ENCODE measurements at regions not wholly inside any gene's neighbourhood (a gene's known extent, or its start where the extent isn't known, plus 50 kb on each side); places are given as distances from the start of the nearest gene placed in this dataset.

DNA sequence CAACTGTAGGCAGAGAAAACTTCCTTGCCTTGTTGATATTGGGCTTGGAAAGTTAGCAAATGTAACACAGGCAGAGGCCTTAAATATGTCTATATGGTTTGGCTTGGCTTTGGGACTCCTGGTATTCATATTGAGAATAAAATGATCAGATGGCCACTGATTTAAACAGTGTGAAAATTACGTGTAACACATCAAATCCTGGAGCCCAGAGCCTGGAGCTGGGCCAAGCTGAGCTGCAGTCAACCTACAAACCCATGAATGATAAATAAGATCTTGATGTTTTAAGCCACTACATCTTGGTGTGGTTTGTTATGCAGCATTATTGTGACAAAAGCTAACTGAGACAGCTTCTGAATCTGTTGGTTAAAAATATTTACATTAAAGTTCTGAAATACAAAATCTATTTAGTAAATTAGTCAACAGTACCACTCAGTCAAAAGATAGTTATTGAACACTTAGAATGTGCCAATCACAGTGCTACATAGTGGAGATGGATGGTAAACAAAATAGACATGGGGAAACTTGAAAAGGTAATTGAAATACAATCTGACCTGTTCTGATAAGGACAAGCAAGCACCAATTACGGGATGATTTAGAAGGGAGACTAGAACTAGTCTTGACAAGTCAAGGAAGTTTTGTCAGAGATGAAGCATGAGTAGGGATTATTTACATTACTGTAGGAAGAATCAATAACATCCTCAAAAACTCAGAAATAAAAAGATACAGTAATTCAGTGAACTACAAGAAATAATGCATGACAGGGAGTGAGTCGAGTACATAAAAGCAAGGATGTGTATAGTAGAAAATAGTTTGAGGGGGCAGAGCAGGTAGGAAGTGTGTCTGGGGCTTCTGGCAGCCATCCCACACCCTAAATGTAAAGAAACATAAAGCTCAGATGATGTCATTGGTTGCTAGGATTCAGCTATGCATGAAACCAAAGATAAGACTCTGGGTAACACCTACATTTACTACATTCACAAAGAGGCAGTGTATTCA is 157.7 kb downstream of the HNMT start:
- H3K79me1 ChIP-seq (ENCODE audit: insufficient read depth, low read depth, low read length, poor library complexity, severe bottlenecking): no peaks in the 10 kb centered on the region
- no peaks in the 10 kb centered on the region for H3K23me2 ChIP-seq (ENCODE audit: insufficient read length, low read depth, low read length, poor library complexity, severe bottlenecking)
- no peaks in the 10 kb centered on the region for H4K20me1 ChIP-seq (ENCODE audit: control insufficient read depth, insufficient read depth, insufficient read length)
- Mint-ChIP-seq H3K4me3 (no peak overlapping the region), H3K4me1 (peaks cover 15% of the 10 kb centered on the region in 2 experiments), H3K9me3 (no peaks in the 10 kb centered on the region), H3K27me3 (ENCODE audit: low read depth) (no peaks in the 10 kb centered on the region), H3K27ac (no peak overlapping the region), H3K36me3 (ENCODE audit: insufficient read depth in 1 of 3, low read depth in 3 of 3) (no peaks in the 10 kb centered on the region; a peak in 1 of 7 replicates)
- no peak overlapping the region for H2BK20ac ChIP-seq (ENCODE audit: low read depth, low read length, poor library complexity, severe bottlenecking)
- no peak overlapping the region for H3K4me2 ChIP-seq (ENCODE audit: insufficient read depth, insufficient read length, low read length)
- no peak overlapping the region for H3K27ac ChIP-seq (ENCODE audit: insufficient read length, low read depth, low read length)
- H4K91ac ChIP-seq (ENCODE audit: insufficient read length, low read depth, low read length): no peak overlapping the region
- no peak overlapping the region for H3T11ph ChIP-seq (ENCODE audit: low read length)
- H3K18ac ChIP-seq (ENCODE audit: insufficient read length, low read depth, low read length): no peak overlapping the region
- WGBS (ENCODE audit: extremely low coverage, insufficient read length, low lambda C conversion rate): no CpG with 5 or more reads among the region's 3 CpGs
- no peak for DNase-seq
- no peaks in the 10 kb centered on the region for H3K79me2 ChIP-seq (ENCODE audit: insufficient read depth, low read length)
- no peak overlapping the region for H2AFZ ChIP-seq (ENCODE audit: low read length)
- no peak overlapping the region for H4K5ac ChIP-seq (ENCODE audit: insufficient read length, low read depth, low read length)
- H3K9me3 ChIP-seq (ENCODE audit: control insufficient read depth, low read depth, low read length): no peaks in the 10 kb centered on the region
- no peak overlapping the region for H4K8ac ChIP-seq (replicated peaks; ENCODE audit: insufficient read length, low read depth, low read length)
- TF ChIP-seq, protein P1, sequence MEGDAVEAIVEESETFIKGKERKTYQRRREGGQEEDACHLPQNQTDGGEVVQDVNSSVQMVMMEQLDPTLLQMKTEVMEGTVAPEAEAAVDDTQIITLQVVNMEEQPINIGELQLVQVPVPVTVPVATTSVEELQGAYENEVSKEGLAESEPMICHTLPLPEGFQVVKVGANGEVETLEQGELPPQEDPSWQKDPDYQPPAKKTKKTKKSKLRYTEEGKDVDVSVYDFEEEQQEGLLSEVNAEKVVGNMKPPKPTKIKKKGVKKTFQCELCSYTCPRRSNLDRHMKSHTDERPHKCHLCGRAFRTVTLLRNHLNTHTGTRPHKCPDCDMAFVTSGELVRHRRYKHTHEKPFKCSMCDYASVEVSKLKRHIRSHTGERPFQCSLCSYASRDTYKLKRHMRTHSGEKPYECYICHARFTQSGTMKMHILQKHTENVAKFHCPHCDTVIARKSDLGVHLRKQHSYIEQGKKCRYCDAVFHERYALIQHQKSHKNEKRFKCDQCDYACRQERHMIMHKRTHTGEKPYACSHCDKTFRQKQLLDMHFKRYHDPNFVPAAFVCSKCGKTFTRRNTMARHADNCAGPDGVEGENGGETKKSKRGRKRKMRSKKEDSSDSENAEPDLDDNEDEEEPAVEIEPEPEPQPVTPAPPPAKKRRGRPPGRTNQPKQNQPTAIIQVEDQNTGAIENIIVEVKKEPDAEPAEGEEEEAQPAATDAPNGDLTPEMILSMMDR (conservative IDR thresholded peaks at IDR 0.05): no peak
- H2AK5ac ChIP-seq (ENCODE audit: insufficient read length, low read length): no peak overlapping the region
- no peak overlapping the region for H2BK120ac ChIP-seq (ENCODE audit: low read depth, low read length, poor library complexity, severe bottlenecking)
- H2BK12ac ChIP-seq (ENCODE audit: insufficient read length, low read depth, low read length): no peak overlapping the region
- H3K14ac ChIP-seq (ENCODE audit: insufficient read depth, low read length): no peak overlapping the region
- H3K4ac ChIP-seq (ENCODE audit: low read depth, low read length): no peak overlapping the region
- no peak overlapping the region for H2BK5ac ChIP-seq (ENCODE audit: insufficient read length, low read length)
- H2BK15ac ChIP-seq (ENCODE audit: low read depth, low read length): no peak overlapping the region
- H3K27me3 ChIP-seq (ENCODE audit: insufficient read depth, low read length): no peaks in the 10 kb centered on the region
- H3K9ac ChIP-seq (ENCODE audit: extremely low read depth, insufficient read length, low read length): no peak overlapping the region
- H3K23ac ChIP-seq (ENCODE audit: insufficient read length, low read depth, low read length): no peak overlapping the region
- H3K4me1 ChIP-seq (ENCODE audit: insufficient read depth, low read length): no peaks in the 10 kb centered on the region; the same call in 1 of the 2 replicates
- H3K56ac ChIP-seq (ENCODE audit: insufficient read length, low read depth, low read length): no peak overlapping the region

Measured in H9 (cell line).